ENCODE measurements at regions not wholly inside any gene's neighbourhood (a gene's known extent, or its start where the extent isn't known, plus 50 kb on each side); places are given as distances from the start of the nearest gene placed in this dataset.

GRCh38 chr9:3012245-3012644, 168.3 kb upstream of the PUM3 start:
- CTCF ChIA-PET (ENCODE audit: partially characterized antibody), result interaction anchor here (0.8 to 1.1 kb wide), 2 partner anchors 122 to 438 kb away, joined by 3 read pairs; no protein-coding TSS in a partner anchor
- no peak for TF ChIP-seq RFX5 (IDR thresholded peaks at IDR 0.05; ENCODE audit: borderline replicate concordance, low read depth, low read length)
- no peak for TF ChIP-seq SUZ12 (IDR thresholded peaks at IDR 0.05; ENCODE audit: low read length)
- no peak for TF ChIP-seq HDAC2 (IDR thresholded peaks at IDR 0.05; ENCODE audit: borderline replicate concordance in 1 of 2, low read depth in 2 of 2, low read length in 2 of 2)
- TF ChIP-seq POLR2AphosphoS5 (IDR thresholded peaks at IDR 0.05; ENCODE audit: low read depth, low read length), result no peak
- TF ChIP-seq BCL11A (IDR thresholded peaks at IDR 0.05; ENCODE audit: low read depth in 2 of 2, low read length in 2 of 2), result no peak
- TF ChIP-seq RNF2 (IDR thresholded peaks at IDR 0.05; ENCODE audit: borderline replicate concordance, low read depth, low read length, missing control alignments, poor library complexity, severe bottlenecking), result no peak
- TF ChIP-seq ASH2L (IDR thresholded peaks at IDR 0.05; ENCODE audit: low read length), result no peak
- TF ChIP-seq EZH2 (IDR thresholded peaks at IDR 0.05; ENCODE audit: low read depth, low read length, severe bottlenecking), result no peak
- TF ChIP-seq BRCA1 (IDR thresholded peaks at IDR 0.05; ENCODE audit: low read depth, low read length), result no peak
- no peak for TF ChIP-seq KDM5A (IDR thresholded peaks at IDR 0.05; ENCODE audit: low read length)
- TF ChIP-seq ATF3 (IDR thresholded peaks at IDR 0.05; ENCODE audit: insufficient read depth, low read depth, low read length), result no peak
- no peak for TF ChIP-seq JUN (IDR thresholded peaks at IDR 0.05; ENCODE audit: low read depth, low read length)
- Histone ChIP-seq H3K79me2 (ENCODE audit: control insufficient read depth in 1 of 2, insufficient read depth in 2 of 2, low read length in 2 of 2) (no peaks in the 10 kb centered on the region), H3K27ac (ENCODE audit: low read depth, low read length) (no peak overlapping the region), H2BK15ac (ENCODE audit: low read length) (no peak overlapping the region), H2BK120ac (replicated peaks; ENCODE audit: low read depth, low read length) (no peak overlapping the region), H4K20me1 (replicated peaks in 1 of 2; ENCODE audit: control insufficient read depth in 1 of 2, insufficient read depth in 2 of 2, low read length in 2 of 2) (peaks cover 0 to 2% of the 10 kb centered on the region in 2 experiments), H2AK5ac (ENCODE audit: low read depth, low read length) (no peak overlapping the region), H2AFZ (ENCODE audit: low read length) (no peak overlapping the region), H4K91ac (replicated peaks; ENCODE audit: insufficient read length, low read length) (no peak overlapping the region), H3K56ac (replicated peaks; ENCODE audit: insufficient read length, low read depth, low read length) (no peak overlapping the region), H3K4me1 (replicated peaks in 1 of 4; ENCODE audit: control insufficient read depth in 3 of 4, insufficient read depth in 4 of 4, low read length in 3 of 4) (peaks cover 0 to 2% (median 0%) of the 10 kb centered on the region in 4 experiments; a peak in 1 of 7 replicates), H3K18ac (ENCODE audit: extremely low read depth, low read length) (no peak overlapping the region), H3K9me3 (ENCODE audit: insufficient read depth in 2 of 2, low read depth in 1 of 2, low read length in 1 of 2) (no peaks in the 10 kb centered on the region), H3K4ac (replicated peaks; ENCODE audit: insufficient read length, low read depth, low read length) (no peak overlapping the region), H4K8ac (ENCODE audit: extremely low read depth, insufficient read depth, low read length) (no peak overlapping the region), H2BK5ac (ENCODE audit: low read depth, low read length) (no peak overlapping the region), H3K36me3 (ENCODE audit: control insufficient read depth in 2 of 4, insufficient read depth in 4 of 4, low read length in 3 of 4) (no peaks in the 10 kb centered on the region), H3K27me3 (replicated peaks in 1 of 4; ENCODE audit: control insufficient read depth in 3 of 4, extremely low read depth in 1 of 4, insufficient read depth in 3 of 4, low read length in 3 of 4) (no peaks in the 10 kb centered on the region), H3K23ac (ENCODE audit: insufficient read length) (no peak overlapping the region), H3K4me3 (ENCODE audit: extremely low read depth in 1 of 4, insufficient read depth in 2 of 4, low read depth in 3 of 4, low read length in 4 of 4) (no peak overlapping the region), H2BK20ac (ENCODE audit: low read length) (no peak overlapping the region), H4K5ac (ENCODE audit: insufficient read length, low read depth, low read length) (no peak overlapping the region), H3K79me1 (ENCODE audit: low read depth, low read length) (no peaks in the 10 kb centered on the region), H2BK12ac (ENCODE audit: low read depth, low read length) (no peak overlapping the region), H3K23me2 (ENCODE audit: low read depth, low read length) (no peaks in the 10 kb centered on the region), H3K4me2 (ENCODE audit: insufficient read depth in 1 of 2, low read depth in 2 of 2, low read length in 2 of 2) (no peak overlapping the region), H3K9ac (replicated peaks in 1 of 4; ENCODE audit: extremely low read depth in 1 of 4, low read depth in 3 of 4, low read length in 3 of 4) (no peak overlapping the region), H3K14ac (ENCODE audit: insufficient read length) (no peak overlapping the region)
- FAIRE-seq, result no peak
- no peak for DNase-seq (ENCODE audit: low read depth in 1 of 2, low spot score in 2 of 2)
- POLR2A ChIA-PET (ENCODE audit: partially characterized antibody), result no interaction called here
- 93% methylated on average over 6 of the region's 6 CpGs; no CpG with 5 or more reads in 1 of the 2 experiments for WGBS, 2 experiments (ENCODE audit: extremely low coverage in 1 of 2, insufficient coverage in 1 of 2, insufficient read length in 1 of 2, insufficient replicate concordance in 2 of 2, low coverage in 1 of 2, low lambda C conversion rate in 2 of 2, missing lambda C conversion rate in 1 of 2)
